Spleen (tissue), 11 donors: ENCODE measurements at regions not wholly inside any gene's neighbourhood (a gene's known extent, or its start where the extent isn't known, plus 50 kb on each side); places are given as distances from the start of the nearest gene placed in this dataset.

Experiments
- DNase-seq: peaks from one replicate; pipeline ENCODE4 v3.0.0-alpha.2; 2020
- H3K27ac ChIP-seq, 8 donors: fragments of 200-600 bp; sonication (generic) in 7 of 8; 1 replicate in 4 of 8; 2 replicates in 4 of 8; pipeline versions ENCODE4 v1.5.0 to v1.8.0; 2016 to 2021; ENCODE audit warnings: inconsistent platforms in 4 of 8, mild to moderate bottlenecking in 4 of 8, moderate library complexity in 1 of 8
- H3K27me3 ChIP-seq, 7 donors: fragments of 200-600 bp; sonication (generic) in 6 of 7; replicated peaks in 1 of 7; 1 replicate in 4 of 7; 2 replicates in 3 of 7; pipeline versions ENCODE4 v1.5.0 to v1.8.0; 2016 to 2021; ENCODE audit warnings: inconsistent platforms in 3 of 7, mild to moderate bottlenecking in 1 of 7
- H3K36me3 ChIP-seq, 6 donors: fragments of 200-600 bp; sonication (generic) in 5 of 6; 1 replicate in 4 of 6; 2 replicates in 2 of 6; pipeline versions ENCODE4 v1.5.0 to v1.8.0; 2016 to 2021; ENCODE audit warnings: inconsistent platforms in 2 of 6
- H3K4me1 ChIP-seq, 6 donors: fragments of 200-600 bp; sonication (generic) in 5 of 6; 1 replicate in 3 of 6; 2 replicates in 3 of 6; pipeline versions ENCODE4 v1.5.0 to v1.8.0; 2016 to 2021; ENCODE audit warnings: inconsistent platforms in 3 of 6
- H3K4me3 ChIP-seq, 8 donors: fragments of 200-600 bp; sonication (generic) in 7 of 8; 1 replicate in 4 of 8; 2 replicates in 4 of 8; pipeline versions ENCODE4 v1.5.0 to v1.8.0; 2016 to 2021; ENCODE audit warnings: inconsistent platforms in 4 of 8, mild to moderate bottlenecking in 4 of 8, moderate library complexity in 2 of 8
- H3K9me3 ChIP-seq, 8 donors: fragments of 200-600 bp; sonication (generic) in 7 of 8; 1 replicate in 4 of 8; 2 replicates in 4 of 8; pipeline versions ENCODE4 v1.5.0 to v1.8.0; 2016 to 2021; ENCODE audit warnings: inconsistent platforms in 4 of 8
- POLR2A ChIP-seq, 3 donors: fragments of 450-650 bp; IDR thresholded peaks; one replicate each; pipeline ENCODE4 v1.5.1; 2017; ENCODE audit warnings: antibody characterized with exemption in 3 of 3, mild to moderate bottlenecking in 1 of 3
- POLR2AphosphoS5 ChIP-seq, 3 donors: sonication (generic); formaldehyde crosslinking; IDR thresholded peaks; one replicate each; pipeline ENCODE4 v1.5.1; 2017; ENCODE audit warnings: antibody characterized with exemption in 3 of 3
- WGBS, 5 donors: extraction: QIAGEN DNeasy Blood & Tissue Kit in 3 of 5; methylation state at CpG; one replicate each; pipeline versions ENCODE4 v1.1.5 to v1.1.7; 2013 to 2018; 5-methylcytosine and 5-hydroxymethylcytosine counted together
- intact Hi-C: fragments of 100-400 bp; cut with DNase I; formaldehyde crosslinking; loops from one replicate; pipeline ENCODE4 v1.15.0; 2023; ENCODE audit warnings: low total_unique reads
- TF ChIP-seq, protein P1 (sequence below), 11 experiments: fragments of 200-600 bp in 7 of 11; fragments of 450-650 bp in 4 of 11; sonication (generic) in 4 of 11; IDR thresholded peaks in 8 of 11; conservative IDR thresholded peaks in 3 of 11; 1 replicate in 7 of 11; 2 replicates in 4 of 11; pipeline versions ENCODE4 v1.4.0 to v1.8.0; 2016 to 2021; ENCODE audit warnings: antibody characterized with exemption in 11 of 11, inconsistent platforms in 4 of 11, mild to moderate bottlenecking in 1 of 11
- donor health status: healthy with polysubstance abuse.
- donor health status: DM: no; HTN: no; CAD: no; lungs with moderate emphysema.
- donor health status: DM: no; HTN: no; CAD: no.
- donor health status: Bipolar disorder and iron deficiency.
- donor health status: healthy.
- donor health status: DM: no; HTN: no; CAD: no.
- donor health status: DM: yes; HTN: yes; CAD: no.

DNA sequence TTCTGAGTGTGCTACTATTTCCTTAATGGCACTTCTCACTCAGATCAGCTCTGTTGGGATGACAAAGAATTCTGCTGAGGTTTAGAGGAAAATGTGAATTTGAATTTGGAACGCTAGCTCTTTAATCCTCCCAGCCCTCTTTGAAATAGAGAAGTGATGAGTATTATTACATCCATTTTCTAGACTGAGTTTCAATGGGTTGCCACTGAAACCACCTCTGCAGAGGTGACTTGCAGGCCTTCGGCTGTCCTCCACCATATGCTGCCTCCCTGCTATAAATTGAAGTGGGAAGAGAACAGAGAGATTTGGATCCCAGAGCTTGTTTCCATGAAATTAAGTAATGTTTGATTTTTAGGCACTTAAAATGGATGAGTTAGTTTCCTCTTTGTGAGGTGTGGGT, 363.2 kb upstream of the SNX7 start:
- Histone ChIP-seq H3K27me3 (no peaks in the 10 kb centered on the region), H3K4me3 (no peak overlapping the region), H3K4me1 (no peaks in the 10 kb centered on the region), H3K36me3 (no peaks in the 10 kb centered on the region), H3K9me3 (no peaks in the 10 kb centered on the region), H3K27ac (no peak overlapping the region)
- 70 to 91% (median 88%) methylated on average over 2 of the region's 2 CpGs for WGBS, 5 donors
- TF ChIP-seq POLR2A (IDR thresholded peaks at IDR 0.05) (no peak), POLR2AphosphoS5 (IDR thresholded peaks at IDR 0.05) (no peak)
- TF ChIP-seq, protein P1, sequence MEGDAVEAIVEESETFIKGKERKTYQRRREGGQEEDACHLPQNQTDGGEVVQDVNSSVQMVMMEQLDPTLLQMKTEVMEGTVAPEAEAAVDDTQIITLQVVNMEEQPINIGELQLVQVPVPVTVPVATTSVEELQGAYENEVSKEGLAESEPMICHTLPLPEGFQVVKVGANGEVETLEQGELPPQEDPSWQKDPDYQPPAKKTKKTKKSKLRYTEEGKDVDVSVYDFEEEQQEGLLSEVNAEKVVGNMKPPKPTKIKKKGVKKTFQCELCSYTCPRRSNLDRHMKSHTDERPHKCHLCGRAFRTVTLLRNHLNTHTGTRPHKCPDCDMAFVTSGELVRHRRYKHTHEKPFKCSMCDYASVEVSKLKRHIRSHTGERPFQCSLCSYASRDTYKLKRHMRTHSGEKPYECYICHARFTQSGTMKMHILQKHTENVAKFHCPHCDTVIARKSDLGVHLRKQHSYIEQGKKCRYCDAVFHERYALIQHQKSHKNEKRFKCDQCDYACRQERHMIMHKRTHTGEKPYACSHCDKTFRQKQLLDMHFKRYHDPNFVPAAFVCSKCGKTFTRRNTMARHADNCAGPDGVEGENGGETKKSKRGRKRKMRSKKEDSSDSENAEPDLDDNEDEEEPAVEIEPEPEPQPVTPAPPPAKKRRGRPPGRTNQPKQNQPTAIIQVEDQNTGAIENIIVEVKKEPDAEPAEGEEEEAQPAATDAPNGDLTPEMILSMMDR (IDR thresholded peaks at IDR 0.05 in 8 of 11, conservative IDR thresholded peaks at IDR 0.05 in 3 of 11) = no peak
- intact Hi-C loops = no loop called here
- no peak for DNase-seq

DNA sequence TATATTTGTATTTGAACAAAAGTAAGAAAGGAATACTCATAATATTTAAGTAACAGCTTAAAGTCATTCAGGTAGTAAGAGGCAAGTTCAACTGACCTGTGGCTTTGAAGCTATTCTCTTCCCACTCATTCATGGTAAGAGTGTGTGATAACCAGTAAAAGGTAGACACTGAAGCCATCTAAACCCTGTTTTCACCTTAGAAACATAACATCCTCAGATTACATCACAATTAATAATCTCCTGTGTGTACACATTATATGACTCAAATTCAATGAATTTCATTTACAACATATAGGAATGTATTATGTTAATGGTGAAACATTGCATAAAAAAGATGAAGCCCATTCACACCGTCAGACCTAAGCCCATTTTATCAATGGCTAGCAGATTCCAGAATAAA, 364.8 kb upstream of the SNX7 start:
- H3K27ac ChIP-seq = no peak overlapping the region
- no peak overlapping the region for H3K4me3 ChIP-seq
- 79 to 93% (median 87%) methylated on average over 1 of the region's 1 CpG for WGBS, 5 donors
- no peak for DNase-seq
- H3K36me3 ChIP-seq = no peaks in the 10 kb centered on the region
- no peaks in the 10 kb centered on the region for H3K4me1 ChIP-seq
- intact Hi-C loops = no loop called here
- H3K27me3 ChIP-seq = no peaks in the 10 kb centered on the region
- TF ChIP-seq POLR2AphosphoS5 (IDR thresholded peaks at IDR 0.05) = no peak
- TF ChIP-seq POLR2A (IDR thresholded peaks at IDR 0.05) = no peak
- TF ChIP-seq, protein P1 (IDR thresholded peaks at IDR 0.05 in 8 of 11, conservative IDR thresholded peaks at IDR 0.05 in 3 of 11) = no peak
- no peaks in the 10 kb centered on the region for H3K9me3 ChIP-seq

DNA sequence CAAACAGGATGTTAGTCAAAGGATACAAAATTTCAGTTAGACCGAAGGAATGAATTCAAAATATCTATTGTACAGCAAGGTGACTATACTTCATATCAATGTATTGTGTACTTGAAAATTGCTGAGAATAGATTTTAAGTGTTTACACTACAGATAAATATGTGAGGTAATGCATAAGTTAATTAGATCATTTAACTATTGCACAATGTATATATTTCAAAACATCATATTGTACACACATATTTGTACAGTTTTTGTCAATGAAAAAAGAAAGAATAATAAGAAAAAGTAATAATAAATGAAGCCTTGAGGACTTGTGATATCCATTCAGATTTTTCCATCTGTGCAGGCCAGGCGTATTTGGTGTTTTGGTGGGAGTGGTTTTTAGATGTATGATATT, 367.4 kb upstream of the SNX7 start:
- Histone ChIP-seq H3K36me3 (no peaks in the 10 kb centered on the region), H3K27me3 (no peaks in the 10 kb centered on the region), H3K4me1 (no peaks in the 10 kb centered on the region), H3K27ac (no peak overlapping the region), H3K9me3 (no peaks in the 10 kb centered on the region), H3K4me3 (no peak overlapping the region)
- TF ChIP-seq, protein P1 (IDR thresholded peaks at IDR 0.05 in 8 of 11, conservative IDR thresholded peaks at IDR 0.05 in 3 of 11) = no peak
- no peak for TF ChIP-seq POLR2A (IDR thresholded peaks at IDR 0.05)
- no peak for TF ChIP-seq POLR2AphosphoS5 (IDR thresholded peaks at IDR 0.05)
- WGBS, 5 donors = 66 to 91% (median 87%) methylated on average over 2 of the region's 2 CpGs
- DNase-seq = no peak
- intact Hi-C loops = no loop called here

DNA sequence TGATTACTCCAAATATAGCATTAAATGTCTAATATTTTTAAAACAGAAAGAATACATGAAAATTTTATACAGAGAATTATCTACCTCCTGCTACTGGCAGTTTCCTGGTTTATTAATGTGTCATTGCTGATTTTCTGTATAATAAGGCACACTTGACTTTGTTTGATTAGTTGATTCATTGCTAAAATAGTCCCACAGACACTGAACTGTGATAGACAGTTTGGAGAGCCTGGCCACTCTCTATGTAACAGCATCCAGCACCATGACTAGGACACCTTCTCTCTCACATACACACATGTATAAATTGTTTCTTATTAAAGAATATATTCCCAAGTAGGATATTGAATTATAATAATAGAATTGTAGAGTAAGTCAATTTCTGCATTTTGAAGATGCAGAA, 368.5 kb upstream of the SNX7 start:
- DNase-seq = no peak
- intact Hi-C loops = no loop called here
- no peaks in the 10 kb centered on the region for H3K9me3 ChIP-seq

More for the DNA sequence above, 368.5 kb upstream of the SNX7 start:
- H3K4me1 ChIP-seq = no peaks in the 10 kb centered on the region
- H3K27me3 ChIP-seq = no peaks in the 10 kb centered on the region
- H3K27ac ChIP-seq = no peak overlapping the region
- H3K36me3 ChIP-seq = no peaks in the 10 kb centered on the region
- H3K4me3 ChIP-seq = no peak overlapping the region
- TF ChIP-seq, protein P1 (IDR thresholded peaks at IDR 0.05 in 8 of 11, conservative IDR thresholded peaks at IDR 0.05 in 3 of 11) = no peak
- no peak for TF ChIP-seq POLR2AphosphoS5 (IDR thresholded peaks at IDR 0.05)
- TF ChIP-seq POLR2A (IDR thresholded peaks at IDR 0.05) = no peak
